Midbrain (tissue), 1 donor: ENCODE measurements at regions not wholly inside any gene's neighbourhood (a gene's known extent, or its start where the extent isn't known, plus 50 kb on each side); places are given as distances from the start of the nearest gene placed in this dataset.
"Not testable (repeated sequence)": the region's sequence is repeated elsewhere in the genome, so short reads cannot be mapped to it uniquely, and the experiment has no call there.

Source experiments
- DNase-seq: peaks from one replicate; lab custom pipeline; 2025; lab: John Stamatoyannopoulos, UW

- no peak for DNase-seq
These were observed 343.1 kb upstream of the SLC39A10 start for GRCh38 chr2:195313962-195314361.

GRCh38 chr2:195312662-195313061, 344.4 kb upstream of the SLC39A10 start:
- no peak for DNase-seq

GRCh38 chr2:195308163-195308562, 348.9 kb upstream of the SLC39A10 start:
- DNase-seq: no peak

- no peak for DNase-seq
These were observed 349.3 kb upstream of the SLC39A10 start for GRCh38 chr2:195307751-195308150.

- DNase-seq: no peak
These were observed 352.7 kb upstream of the SLC39A10 start for GRCh38 chr2:195304310-195304709.

- no peak for DNase-seq
These were observed 356.4 kb upstream of the SLC39A10 start for GRCh38 chr2:195300631-195301030.

GRCh38 chr2:195299600-195299999, 357.4 kb upstream of the SLC39A10 start:
- DNase-seq: no peak

GRCh38 chr2:195296490-195296889, 360.5 kb upstream of the SLC39A10 start:
- DNase-seq: no peak

GRCh38 chr2:195289081-195289480, 367.9 kb upstream of the SLC39A10 start:
- no peak for DNase-seq

GRCh38 chr2:195279840-195280427, 377.1 kb upstream of the SLC39A10 start:
- DNase-seq: no peak

- no peak for DNase-seq
These were observed 386.5 kb upstream of the SLC39A10 start for GRCh38 chr2:195270466-195271039.

- DNase-seq: no peak
These were observed 387.8 kb upstream of the SLC39A10 start for GRCh38 chr2:195269220-195269619.

GRCh38 chr2:195257979-195258378, 399.0 kb upstream of the SLC39A10 start:
- no peak for DNase-seq

- no peak for DNase-seq
These were observed 405.0 kb upstream of the SLC39A10 start for GRCh38 chr2:195252018-195252417.

- DNase-seq: no peak
These were observed 405.8 kb upstream of the SLC39A10 start for GRCh38 chr2:195251214-195251613.

- DNase-seq: no peak
These were observed 418.2 kb upstream of the SLC39A10 start for GRCh38 chr2:195238826-195239225.

GRCh38 chr2:195238379-195238778, 418.6 kb upstream of the SLC39A10 start:
- DNase-seq: no peak

GRCh38 chr2:195228547-195228946, 428.5 kb upstream of the SLC39A10 start:
- DNase-seq: not testable (repeated sequence)

- DNase-seq: no peak
These were observed 443.0 kb upstream of the SLC39A10 start for GRCh38 chr2:195214072-195214471.

GRCh38 chr2:195212586-195212985, 444.4 kb upstream of the SLC39A10 start:
- no peak for DNase-seq

- DNase-seq: no peak
These were observed 454.7 kb upstream of the SLC39A10 start for GRCh38 chr2:195202163-195202845.

- no peak for DNase-seq
These were observed 457.2 kb upstream of the SLC39A10 start for GRCh38 chr2:195199864-195200263.

- DNase-seq: no peak
These were observed 475.8 kb upstream of the SLC39A10 start for GRCh38 chr2:195181059-195181705.
